Upper lobe of left lung (tissue), 6 donors: ENCODE measurements at regions not wholly inside any gene's neighbourhood (a gene's known extent, or its start where the extent isn't known, plus 50 kb on each side); places are given as distances from the start of the nearest gene placed in this dataset.
"Not testable (repeated sequence)": the region's sequence is repeated elsewhere in the genome, so short reads cannot be mapped to it uniquely, and the experiment has no call there.

Source experiments
- ATAC-seq, 2 donors: fragments of 200-7000 bp; cut with Tn5 transposase; one replicate each; pipeline ENCODE4 v1.9.1; 2022; ENCODE audit warnings: mild to moderate bottlenecking in 2 of 2, moderate library complexity in 2 of 2; ENCODE audit not compliant: low FRiP score in 2 of 2
- DNase-seq, 2 donors: peaks; one replicate each; pipeline ENCODE4 v3.0.0-alpha.2; 2019 to 2020
- H3K27ac ChIP-seq, 4 donors: fragments of 200-600 bp; sonication (generic); one replicate each; pipeline ENCODE4 v1.5.1; 2016 to 2019
- H3K27me3 ChIP-seq, 4 donors: fragments of 200-600 bp; sonication (generic); one replicate each; pipeline ENCODE4 v1.5.1; 2017 to 2019
- H3K36me3 ChIP-seq, 4 donors: fragments of 200-600 bp; sonication (generic); one replicate each; pipeline ENCODE4 v1.5.1; 2016 to 2019
- H3K4me1 ChIP-seq, 4 donors: fragments of 200-600 bp; sonication (generic); one replicate each; pipeline ENCODE4 v1.5.1; 2018 to 2019
- H3K4me3 ChIP-seq, 4 donors: fragments of 200-600 bp; sonication (generic); one replicate each; pipeline ENCODE4 v1.5.1; 2017 to 2019; ENCODE audit warnings: mild to moderate bottlenecking in 2 of 4, moderate library complexity in 1 of 4
- H3K9me3 ChIP-seq, 4 donors: fragments of 200-600 bp; sonication (generic); one replicate each; pipeline ENCODE4 v1.5.1; 2018 to 2019
- EP300 ChIP-seq, 4 donors: sonication (generic); formaldehyde crosslinking; IDR thresholded peaks; one replicate each; pipeline ENCODE4 v1.5.1; 2017; ENCODE audit warnings: antibody characterized with exemption in 4 of 4, control low read depth in 2 of 4
- POLR2A ChIP-seq, 4 donors: fragments of 450-650 bp; IDR thresholded peaks; one replicate each; pipeline ENCODE4 v1.5.1; 2016 to 2017; ENCODE audit warnings: antibody characterized with exemption in 4 of 4, mild to moderate bottlenecking in 2 of 4
- POLR2AphosphoS5 ChIP-seq, 2 donors: sonication (generic); formaldehyde crosslinking; IDR thresholded peaks; one replicate each; pipeline ENCODE4 v1.5.1; 2017; ENCODE audit warnings: antibody characterized with exemption in 2 of 2
- WGBS, 2 donors: methylation state at CpG; one replicate each; pipeline ENCODE4 v1.1.5; 2017 to 2018; 5-methylcytosine and 5-hydroxymethylcytosine counted together
- TF ChIP-seq, protein P1 (sequence below), 6 experiments: fragments of 450-650 bp in 4 of 6; fragments of 200-600 bp in 2 of 6; sonication (generic) in 2 of 6; IDR thresholded peaks; one replicate each; pipeline ENCODE4 v1.5.1; 2016 to 2019; ENCODE audit warnings: antibody characterized with exemption in 6 of 6
- donor health status: DM: no; HTN: no; CAD: no; lungs with moderate emphysema.
- donor health status: DM: no; HTN: yes; CAD: no; lungs with severe emphysema.

DNA sequence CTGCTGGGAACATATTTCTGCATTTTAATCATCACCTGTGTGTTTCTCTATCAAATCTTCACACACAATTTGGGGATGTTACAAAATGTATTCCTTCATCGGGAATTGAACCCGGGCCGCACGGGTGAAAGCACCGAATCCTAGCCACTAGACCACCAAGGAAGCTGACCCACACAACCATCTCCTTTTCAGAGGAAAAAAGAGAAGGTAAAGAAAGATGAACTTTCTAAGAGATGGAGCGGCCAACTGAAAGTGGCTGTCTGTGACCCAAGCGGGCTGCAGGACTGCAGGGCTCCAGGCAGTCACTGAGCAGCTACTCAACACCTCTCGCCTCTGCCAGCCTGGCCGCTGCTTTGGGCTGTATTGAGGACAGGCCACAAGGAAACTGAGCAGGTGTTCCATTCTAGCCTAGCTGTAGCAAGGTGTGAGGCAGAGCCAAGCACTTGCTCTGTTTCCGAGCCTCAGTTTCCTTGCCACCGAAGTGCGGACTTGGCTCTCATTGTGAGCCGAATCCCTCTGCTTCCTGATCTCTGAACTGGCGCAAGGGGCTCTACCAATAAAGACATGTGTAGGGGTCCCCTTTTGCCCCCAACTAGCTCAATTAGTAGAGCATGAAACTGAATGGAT, 156.9 kb upstream of the NBPF11 start:
- H3K4me1 ChIP-seq, result peaks cover 0 to 10% (median 3%) of the 10 kb centered on the region in 4 donors
- ATAC-seq, result no peak
- peak in 1 of 2 donors; percentile 20 for DNase-seq
- H3K4me3 ChIP-seq, result no peak overlapping the region
- TF ChIP-seq POLR2A (IDR thresholded peaks at IDR 0.05), result no peak
- TF ChIP-seq, protein P1, sequence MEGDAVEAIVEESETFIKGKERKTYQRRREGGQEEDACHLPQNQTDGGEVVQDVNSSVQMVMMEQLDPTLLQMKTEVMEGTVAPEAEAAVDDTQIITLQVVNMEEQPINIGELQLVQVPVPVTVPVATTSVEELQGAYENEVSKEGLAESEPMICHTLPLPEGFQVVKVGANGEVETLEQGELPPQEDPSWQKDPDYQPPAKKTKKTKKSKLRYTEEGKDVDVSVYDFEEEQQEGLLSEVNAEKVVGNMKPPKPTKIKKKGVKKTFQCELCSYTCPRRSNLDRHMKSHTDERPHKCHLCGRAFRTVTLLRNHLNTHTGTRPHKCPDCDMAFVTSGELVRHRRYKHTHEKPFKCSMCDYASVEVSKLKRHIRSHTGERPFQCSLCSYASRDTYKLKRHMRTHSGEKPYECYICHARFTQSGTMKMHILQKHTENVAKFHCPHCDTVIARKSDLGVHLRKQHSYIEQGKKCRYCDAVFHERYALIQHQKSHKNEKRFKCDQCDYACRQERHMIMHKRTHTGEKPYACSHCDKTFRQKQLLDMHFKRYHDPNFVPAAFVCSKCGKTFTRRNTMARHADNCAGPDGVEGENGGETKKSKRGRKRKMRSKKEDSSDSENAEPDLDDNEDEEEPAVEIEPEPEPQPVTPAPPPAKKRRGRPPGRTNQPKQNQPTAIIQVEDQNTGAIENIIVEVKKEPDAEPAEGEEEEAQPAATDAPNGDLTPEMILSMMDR (IDR thresholded peaks at IDR 0.05), result no peak
- TF ChIP-seq EP300 (IDR thresholded peaks at IDR 0.05), result no peak
- TF ChIP-seq POLR2AphosphoS5 (IDR thresholded peaks at IDR 0.05), result no peak
- 45 to 63% methylated on average over 14 of the region's 14 CpGs for WGBS, 2 donors
- H3K27ac ChIP-seq, result no peak overlapping the region
- H3K27me3 ChIP-seq, result peaks cover 0 to 20% (median 2%) of the 10 kb centered on the region in 4 donors
- no peaks in the 10 kb centered on the region for H3K9me3 ChIP-seq
- no peaks in the 10 kb centered on the region for H3K36me3 ChIP-seq

DNA sequence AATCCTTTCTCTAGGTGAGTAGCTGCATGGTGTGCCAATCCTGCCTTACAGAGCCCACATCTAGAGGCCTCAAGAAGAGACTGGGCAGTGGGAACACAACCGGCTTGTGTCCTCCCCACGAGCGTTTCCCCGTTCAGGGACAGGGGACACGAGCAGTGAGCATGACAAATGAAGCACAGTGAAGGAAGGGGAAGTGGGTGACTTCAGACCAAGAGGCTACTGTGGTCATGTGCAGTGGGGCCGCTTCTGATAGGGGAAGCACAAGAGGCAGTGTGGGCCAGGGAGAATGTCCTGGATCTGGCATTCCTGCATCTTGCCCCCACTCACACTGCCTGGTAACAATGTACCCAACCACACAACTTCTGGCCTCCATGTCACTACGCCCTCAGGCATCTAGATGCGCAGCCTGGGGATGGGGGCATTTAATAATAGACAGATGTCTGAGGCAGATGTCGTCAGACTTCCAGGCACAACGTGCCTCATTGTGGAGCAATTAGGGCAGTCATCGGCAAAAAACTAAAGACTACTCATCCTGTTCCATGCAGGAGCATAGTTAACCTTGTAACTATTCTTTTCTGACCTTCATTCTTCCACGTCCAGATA, 155.6 kb upstream of the NBPF11 start:
- H3K9me3 ChIP-seq, result no peaks in the 10 kb centered on the region
- peak in 1 of 2 donors; percentile 55 for DNase-seq
- H3K4me3 ChIP-seq, result no peak overlapping the region
- H3K27me3 ChIP-seq, result peaks cover 0 to 20% (median 4%) of the 10 kb centered on the region in 4 donors
- H3K36me3 ChIP-seq, result no peaks in the 10 kb centered on the region
- TF ChIP-seq POLR2A (IDR thresholded peaks at IDR 0.05), result no peak
- TF ChIP-seq, protein P1 (IDR thresholded peaks at IDR 0.05), result no peak
- TF ChIP-seq POLR2AphosphoS5 (IDR thresholded peaks at IDR 0.05), result no peak
- no peak for TF ChIP-seq EP300 (IDR thresholded peaks at IDR 0.05)
- H3K27ac ChIP-seq, result no peak overlapping the region
- WGBS, 2 donors, result 68 to 79% methylated on average over 12 of the region's 12 CpGs
- peaks cover 5 to 16% (median 10%) of the 10 kb centered on the region in 4 donors for H3K4me1 ChIP-seq
- ATAC-seq, result peak; percentile 11 to 52

DNA sequence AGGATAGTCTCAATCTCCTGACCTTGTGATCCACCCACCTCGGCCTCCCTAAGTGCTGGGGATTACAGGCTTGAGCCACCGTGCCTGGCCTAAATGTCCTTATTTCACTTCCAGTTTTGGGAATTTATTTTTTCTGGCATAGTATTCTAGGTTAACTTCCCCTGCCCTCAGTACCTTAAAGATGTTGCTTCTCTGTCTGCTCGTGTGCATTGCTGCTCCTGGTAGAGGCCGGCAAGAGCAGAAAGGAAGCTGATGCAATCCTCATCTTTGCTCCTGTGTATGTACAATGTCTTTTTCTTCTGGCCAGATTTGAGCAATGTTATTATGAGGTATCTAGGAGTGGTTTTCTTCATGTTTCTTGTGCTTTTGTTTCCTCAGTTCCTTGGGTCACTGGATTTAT, 152.9 kb upstream of the NBPF11 start:
- Histone ChIP-seq H3K27me3 (peaks cover 0 to 18% (median 4%) of the 10 kb centered on the region in 4 donors), H3K4me1 (peaks cover 5 to 13% (median 9%) of the 10 kb centered on the region in 4 donors)
- H3K4me3 ChIP-seq, H3K27ac ChIP-seq, DNase-seq, H3K9me3 ChIP-seq, ATAC-seq, H3K36me3 ChIP-seq: not testable (repeated sequence)
- WGBS, 2 donors, result 66 to 69% methylated on average over 4 of the region's 4 CpGs

DNA sequence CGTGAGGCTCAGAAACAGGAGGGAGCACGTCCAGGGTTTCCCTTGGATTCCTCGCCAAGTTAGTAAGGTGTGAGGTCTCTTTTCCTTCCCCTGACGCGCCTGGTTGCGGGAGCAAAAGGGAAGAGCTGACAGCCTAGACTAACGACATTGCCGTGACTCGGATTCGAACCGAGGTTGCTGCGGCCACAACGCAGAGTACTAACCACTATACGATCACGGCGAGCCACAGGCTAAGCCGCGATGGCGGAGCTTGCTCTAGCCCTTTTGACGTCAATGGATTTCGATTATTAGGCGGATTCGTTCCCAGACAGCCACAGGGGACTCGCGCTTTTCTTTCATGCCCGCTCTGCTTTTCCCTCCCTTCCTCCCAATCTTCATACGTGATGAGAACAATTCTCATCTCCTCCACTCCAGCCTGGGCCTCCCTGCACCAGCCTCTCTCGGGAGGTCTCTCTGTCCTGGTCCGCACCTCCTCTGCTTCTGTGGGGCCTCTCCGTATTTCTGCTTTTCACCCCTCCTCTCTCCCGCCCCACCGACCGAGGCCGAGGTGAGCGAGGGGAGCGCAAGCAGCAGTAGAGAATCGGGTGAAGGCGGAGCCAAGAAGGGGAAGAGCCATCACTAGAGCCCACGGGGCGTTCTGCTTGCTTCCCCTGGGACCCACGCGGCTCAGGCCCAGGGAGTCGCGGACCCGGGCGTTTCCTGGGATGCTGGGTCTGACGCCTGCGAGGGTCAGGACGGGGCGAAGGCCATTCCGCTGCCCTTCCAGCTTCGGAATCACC, 150.7 kb upstream of the NBPF11 start:
- DNase-seq (peak in 1 of 2 donors; percentile 39), ATAC-seq (peak; percentile 83 to 90)
- not testable (repeated sequence) for H3K36me3 ChIP-seq, H3K9me3 ChIP-seq, H3K27me3 ChIP-seq, H3K4me1 ChIP-seq, H3K27ac ChIP-seq
- 14% methylated on average over 12 of the region's 52 CpGs; no CpG with 5 or more reads in 1 of the 2 donors for WGBS, 2 donors
- H3K4me3 ChIP-seq, result peak overlapping the region in 3 of 4 donors; percentile 28 to 39 (median 35)

DNA sequence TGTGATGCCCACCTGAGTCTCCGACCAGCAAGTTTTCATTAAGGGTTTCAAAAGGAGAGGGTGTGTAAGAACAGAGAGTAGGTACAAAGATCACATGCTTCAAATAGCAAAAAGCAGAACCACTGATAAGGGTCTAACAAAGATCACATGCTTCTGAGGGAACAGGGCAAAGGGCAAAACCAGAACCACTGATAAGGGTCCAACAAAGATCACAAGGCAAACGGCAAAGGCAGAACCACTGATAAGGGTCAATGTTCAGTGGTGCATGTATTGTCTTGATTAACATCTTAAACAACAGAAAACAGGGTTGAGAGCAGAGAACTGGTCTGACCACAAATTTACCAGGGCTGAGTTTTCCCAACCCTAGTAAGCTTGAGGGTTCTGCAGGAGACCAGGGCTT, 145.8 kb upstream of the NBPF11 start:
- not testable (repeated sequence) for H3K36me3 ChIP-seq, H3K27ac ChIP-seq, ATAC-seq, DNase-seq, H3K4me1 ChIP-seq, H3K4me3 ChIP-seq, H3K9me3 ChIP-seq, H3K27me3 ChIP-seq
- WGBS, 2 donors, result 57 to 62% methylated on average over 2 of the region's 2 CpGs

DNA sequence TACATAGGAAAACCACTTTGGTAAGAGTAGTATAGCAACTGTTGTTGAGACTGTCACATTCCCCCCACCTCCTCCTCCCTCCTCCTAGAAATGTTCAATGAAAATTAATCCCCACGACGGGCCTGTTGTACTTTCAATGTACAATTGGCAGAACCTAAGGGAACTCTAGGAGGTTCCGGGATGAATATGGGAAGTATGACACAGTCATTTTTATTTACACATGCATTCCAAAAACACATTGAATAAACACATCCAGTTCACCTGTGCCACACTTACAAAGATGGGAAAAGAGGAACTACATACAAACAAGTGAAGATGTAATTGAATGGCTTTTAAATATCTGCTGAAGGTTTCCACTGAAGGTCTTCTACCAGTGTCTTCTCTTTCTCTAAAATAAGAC, 144.4 kb upstream of the NBPF11 start:
- TF ChIP-seq, protein P1 (IDR thresholded peaks at IDR 0.05), result no peak
- TF ChIP-seq EP300 (IDR thresholded peaks at IDR 0.05), result no peak
- TF ChIP-seq POLR2A (IDR thresholded peaks at IDR 0.05), result no peak
- TF ChIP-seq POLR2AphosphoS5 (IDR thresholded peaks at IDR 0.05), result no peak
- no peaks in the 10 kb centered on the region for H3K36me3 ChIP-seq
- H3K9me3 ChIP-seq, result no peaks in the 10 kb centered on the region
- no peaks in the 10 kb centered on the region for H3K4me1 ChIP-seq
- H3K27ac ChIP-seq, result no peak overlapping the region
- no peaks in the 10 kb centered on the region for H3K27me3 ChIP-seq
- DNase-seq (no peak), ATAC-seq (no peak)
- 88 to 90% methylated on average over 3 of the region's 3 CpGs for WGBS, 2 donors
- no peak overlapping the region for H3K4me3 ChIP-seq
